Stimulated activated CD4-positive, alpha-beta T cell treated with anti-CD3 and anti-CD28 coated beads, Interleukin-2, amount 100 ng/mL, for 24 hours (primary cell): ENCODE measurements at regions not wholly inside any gene's neighbourhood (a gene's known extent, or its start where the extent isn't known, plus 50 kb on each side); places are given as distances from the start of the nearest gene placed in this dataset.
"Not testable (repeated sequence)": the region's sequence is repeated elsewhere in the genome, so short reads cannot be mapped to it uniquely, and the experiment has no call there.

ENCODE experiments used
- DNase-seq, 2 donors: peaks; one replicate each; pipeline ENCODE4 v3.0.0-alpha.2; 2020

GRCh38 chr21:43286196-43286595 is 117.4 kb downstream of the CRYAA start:
- DNase-seq, result no peak

GRCh38 chr21:43284700-43285099 is 115.9 kb downstream of the CRYAA start:
- DNase-seq, result no peak

- DNase-seq, result no peak
Observed at GRCh38 chr21:43284238-43284637, 115.4 kb downstream of the CRYAA start.

GRCh38 chr21:43283925-43284221 is 115.1 kb downstream of the CRYAA start:
- DNase-seq, result not testable (repeated sequence)

GRCh38 chr21:43283136-43283924 is 114.5 kb downstream of the CRYAA start:
- DNase-seq, result no peak

- no peak for DNase-seq
Observed at GRCh38 chr21:43282358-43283120, 113.7 kb downstream of the CRYAA start.

GRCh38 chr21:43281661-43282357 is 113.0 kb downstream of the CRYAA start:
- DNase-seq, result no peak

- no peak for DNase-seq
Observed at GRCh38 chr21:43280949-43281633, 112.3 kb downstream of the CRYAA start.

GRCh38 chr21:43279578-43279894 is 110.7 kb downstream of the CRYAA start:
- no peak for DNase-seq

- no peak for DNase-seq
Observed at GRCh38 chr21:43278766-43279577, 110.2 kb downstream of the CRYAA start.

- no peak for DNase-seq
Observed at GRCh38 chr21:43278359-43278758, 109.6 kb downstream of the CRYAA start.

GRCh38 chr21:43277481-43278351 is 108.9 kb downstream of the CRYAA start:
- DNase-seq, result no peak

- DNase-seq, result no peak
Observed at GRCh38 chr21:43276811-43277210, 108.0 kb downstream of the CRYAA start.

GRCh38 chr21:43275421-43276211 is 106.8 kb downstream of the CRYAA start:
- DNase-seq, result no peak

GRCh38 chr21:43274946-43275310 is 106.1 kb downstream of the CRYAA start:
- DNase-seq, result no peak

GRCh38 chr21:43274022-43274945 is 105.5 kb downstream of the CRYAA start:
- no peak for DNase-seq

GRCh38 chr21:43273708-43274021 is 104.9 kb downstream of the CRYAA start:
- no peak for DNase-seq

GRCh38 chr21:43273016-43273707 is 104.4 kb downstream of the CRYAA start:
- DNase-seq, result no peak

GRCh38 chr21:43272591-43272990 is 103.8 kb downstream of the CRYAA start:
- no peak for DNase-seq
